COLO829 (cell line): ENCODE measurements at regions not wholly inside any gene's neighbourhood (a gene's known extent, or its start where the extent isn't known, plus 50 kb on each side); places are given as distances from the start of the nearest gene placed in this dataset.

ENCODE experiments used
- DNase-seq: peaks from one replicate; pipeline ENCODE4 v3.0.0; 2012; ENCODE audit warnings: low spot score

DNA sequence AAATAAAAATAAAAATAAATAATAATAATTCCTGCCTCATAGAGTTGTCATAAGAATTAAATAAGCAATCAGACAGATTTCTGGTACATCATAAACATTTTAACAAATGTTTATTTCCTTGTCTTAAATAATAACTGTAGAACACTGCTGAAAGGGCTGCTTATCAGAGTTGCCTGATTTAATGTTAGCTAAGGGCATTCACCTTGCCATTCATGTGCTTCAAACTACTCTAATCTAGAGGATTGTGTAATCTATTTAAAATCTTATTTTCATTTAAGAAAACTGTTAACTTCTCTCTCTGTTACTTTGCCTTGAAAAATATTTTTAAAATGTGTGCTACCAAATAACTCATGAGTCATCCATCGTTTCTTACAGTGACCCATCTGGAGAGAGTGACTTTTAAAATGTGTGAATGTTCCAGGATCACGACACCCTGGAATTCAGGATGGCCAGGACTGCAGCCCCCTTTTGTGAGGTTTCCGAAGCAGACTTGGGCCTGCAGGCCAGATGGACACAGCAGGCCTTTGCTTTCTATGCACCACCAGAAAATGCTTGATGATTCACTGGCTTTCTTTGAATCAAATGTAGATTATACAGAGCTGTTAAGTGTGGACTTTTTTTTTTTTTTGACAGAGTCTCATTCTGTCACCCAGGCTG, 109.1 kb upstream of the TNS3 start:
- DNase-seq: no peak

DNA sequence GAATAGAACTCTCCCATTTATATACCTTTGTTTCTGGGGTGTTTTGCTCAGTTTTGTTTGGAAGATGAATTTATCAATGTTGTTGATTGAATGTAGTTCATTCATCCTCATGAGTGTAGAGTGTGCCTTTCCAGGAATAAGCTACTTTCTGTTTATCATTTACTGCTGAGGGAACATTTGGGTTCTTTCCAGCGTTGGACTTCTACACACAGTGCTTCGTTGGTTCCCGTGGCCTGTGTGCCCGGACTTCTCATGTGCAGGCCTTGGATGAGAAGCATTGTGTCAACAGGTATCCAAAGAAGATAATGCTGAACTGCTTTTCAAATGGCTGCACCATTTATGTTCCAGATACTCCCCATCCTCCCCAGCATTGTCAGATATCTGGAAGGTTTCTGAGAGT, 107.6 kb upstream of the TNS3 start:
- no peak for DNase-seq

DNA sequence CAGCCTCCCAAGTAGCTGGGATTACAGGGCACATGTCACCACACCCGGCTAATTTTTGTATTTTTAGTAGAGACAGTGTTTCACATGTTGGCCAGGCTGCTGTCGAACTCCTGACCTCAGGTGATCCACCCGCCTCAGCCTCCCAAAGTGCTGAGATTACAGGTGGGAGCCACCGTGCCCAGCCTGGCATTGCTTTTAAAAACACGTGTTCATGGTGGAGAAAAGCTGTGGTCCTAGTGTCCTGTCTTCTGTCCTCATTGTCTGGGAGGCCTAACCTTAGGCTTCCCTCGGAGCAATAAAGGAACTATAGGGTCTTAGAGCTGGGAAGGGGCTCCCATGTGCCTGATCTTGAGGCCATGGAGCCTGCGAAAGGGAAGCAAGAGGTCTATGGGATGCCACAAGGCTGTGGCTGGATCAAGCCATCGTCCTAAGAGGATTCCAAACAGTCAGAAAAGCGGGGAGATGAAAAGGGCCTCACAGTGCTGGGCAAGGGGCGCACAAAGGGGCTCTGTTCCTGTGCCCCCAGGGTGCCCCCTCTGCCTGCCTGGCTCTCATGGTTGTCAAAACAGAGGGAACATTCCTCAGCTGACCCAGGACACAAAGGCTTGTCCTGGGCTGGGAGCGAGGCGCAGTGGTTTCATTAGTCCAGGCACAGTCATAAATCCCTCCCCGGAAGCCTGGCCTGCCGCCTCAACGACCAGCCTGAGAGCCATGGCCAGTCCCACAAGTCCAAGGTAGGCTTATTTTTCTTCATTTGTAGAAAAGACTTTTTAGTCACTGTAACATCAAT, 106.6 kb upstream of the TNS3 start:
- DNase-seq: no peak

DNA sequence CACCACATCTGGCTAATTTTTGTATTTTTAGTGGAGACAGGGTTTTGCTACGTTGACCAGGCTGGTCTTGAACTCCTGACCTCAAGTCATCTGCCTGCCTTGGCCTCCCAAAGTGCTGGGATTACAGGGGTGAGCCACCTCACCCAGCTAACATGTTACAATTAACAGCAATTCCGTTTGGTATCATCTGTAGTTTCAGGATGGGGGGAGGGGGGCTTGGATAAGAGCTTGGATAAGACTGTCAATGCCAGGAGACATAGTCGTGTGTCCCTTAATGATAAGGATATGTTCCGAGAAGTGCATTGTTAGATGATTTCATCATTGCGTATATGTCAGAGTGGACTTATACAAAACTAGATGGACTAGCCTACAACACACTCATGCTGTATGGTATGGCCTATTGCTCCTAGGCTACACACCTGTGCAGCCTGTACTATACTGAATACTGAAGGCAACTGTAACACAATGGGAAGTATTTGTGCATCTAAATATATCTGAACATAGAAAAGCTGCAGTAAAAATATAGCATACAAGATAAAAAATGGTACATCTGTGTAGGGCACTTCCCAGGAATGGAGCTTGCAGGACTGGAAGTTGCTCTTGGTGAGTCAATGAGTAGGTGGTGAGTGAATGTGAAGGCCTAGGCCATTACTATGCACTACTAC, 103.9 kb upstream of the TNS3 start:
- no peak for DNase-seq

DNA sequence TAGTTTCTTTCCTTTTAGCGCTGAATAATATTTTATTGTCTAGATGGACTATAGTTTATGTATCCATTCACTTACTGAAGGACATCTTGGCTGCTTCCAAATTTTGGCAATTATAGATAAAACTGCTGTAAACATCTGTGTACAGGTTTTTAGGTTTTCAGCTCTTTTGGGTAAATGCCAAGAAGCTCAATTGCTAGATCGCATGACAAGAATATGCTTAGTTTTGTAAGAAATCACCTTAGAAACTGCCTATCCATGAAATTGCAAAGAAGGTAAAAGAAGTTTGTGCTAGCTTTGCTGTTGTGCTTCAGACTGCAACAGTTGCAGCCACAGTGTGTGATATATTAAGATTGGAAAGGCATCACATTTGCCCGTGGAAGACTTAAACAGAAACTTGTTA, 103.2 kb upstream of the TNS3 start:
- no peak for DNase-seq

DNA sequence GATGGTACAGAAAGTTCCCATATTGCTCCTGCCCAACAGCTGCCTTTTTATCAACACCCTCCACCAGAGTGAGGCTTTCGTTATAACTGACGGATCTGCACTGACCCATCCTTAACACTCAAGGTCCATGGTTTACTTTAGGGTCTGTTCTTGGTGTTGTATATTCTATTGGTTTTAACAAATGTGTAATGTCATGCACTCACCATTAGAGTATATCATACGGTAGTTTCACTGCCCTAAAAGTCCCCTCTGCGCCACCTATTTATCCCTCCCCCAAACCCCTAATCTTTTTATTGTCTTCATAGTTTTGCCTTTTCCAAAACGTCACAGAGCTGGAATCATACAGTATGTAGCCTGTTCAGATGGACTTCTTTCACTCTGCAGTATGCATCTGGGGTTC, 102.8 kb upstream of the TNS3 start:
- DNase-seq: no peak

DNA sequence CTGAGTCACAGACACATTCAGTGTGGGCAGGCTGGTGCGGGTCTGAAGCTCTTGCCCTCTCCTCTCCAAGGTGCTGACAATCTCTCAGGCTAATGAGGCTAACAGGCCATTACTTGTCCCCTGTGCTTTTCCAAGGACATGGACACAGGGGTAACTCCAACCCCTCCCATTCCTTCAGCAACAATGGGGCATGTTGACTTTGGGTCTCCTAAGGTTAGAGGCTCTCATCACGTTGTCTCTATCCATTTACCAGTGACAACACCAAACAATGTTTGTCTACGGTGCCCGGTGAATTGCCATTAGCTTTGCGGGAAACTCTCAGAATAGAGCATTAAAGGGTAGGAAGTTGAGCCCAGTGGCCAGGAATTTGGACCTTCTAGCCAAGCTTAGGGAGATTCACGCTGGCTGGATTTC, 101.6 kb upstream of the TNS3 start:
- DNase-seq: no peak

DNA sequence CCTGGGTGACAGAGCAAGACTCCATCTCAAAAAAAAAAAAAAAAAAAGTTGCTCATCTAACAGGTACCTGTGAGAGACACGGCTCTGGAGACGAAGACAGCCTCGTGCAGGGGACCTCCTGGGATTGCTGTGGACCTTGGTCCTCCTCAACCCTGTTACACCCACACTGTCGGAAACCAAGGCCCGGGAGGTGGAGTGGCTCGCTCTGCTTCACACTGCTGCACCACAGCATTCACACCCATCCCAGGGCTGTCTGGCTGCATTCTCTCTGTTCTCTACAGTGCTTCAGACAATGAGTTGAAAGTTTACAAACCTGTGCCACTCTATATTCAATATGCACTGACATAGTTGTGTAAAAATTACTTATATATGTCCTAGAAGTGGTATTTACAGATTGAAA, 101.0 kb upstream of the TNS3 start:
- DNase-seq: no peak

DNA sequence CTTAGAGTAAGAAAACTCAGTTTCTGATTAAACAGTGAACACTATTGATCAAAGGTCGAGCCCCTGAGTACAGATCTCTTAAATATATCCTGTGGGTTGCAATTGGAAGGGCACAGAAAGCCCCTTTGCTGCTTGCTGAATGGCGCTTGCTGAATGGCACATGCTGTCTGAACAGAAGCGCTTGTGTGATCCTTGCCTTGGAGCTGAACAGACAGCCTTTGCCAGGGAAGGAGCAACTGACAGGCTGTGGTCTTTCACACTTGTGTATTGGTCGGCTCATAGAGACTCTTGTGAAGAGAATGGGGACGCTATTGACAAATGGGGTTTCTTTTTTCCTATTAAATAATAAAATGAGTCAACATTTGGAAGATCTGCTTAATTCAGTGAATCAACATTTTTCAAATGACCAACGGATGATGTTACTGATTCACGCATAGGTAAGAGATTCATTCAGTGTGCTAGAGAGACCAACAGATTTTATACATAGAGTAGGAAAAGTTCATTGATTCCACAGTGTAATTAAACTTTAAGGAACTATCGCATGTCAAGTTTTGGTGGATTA, 99.4 kb upstream of the TNS3 start:
- no peak for DNase-seq

DNA sequence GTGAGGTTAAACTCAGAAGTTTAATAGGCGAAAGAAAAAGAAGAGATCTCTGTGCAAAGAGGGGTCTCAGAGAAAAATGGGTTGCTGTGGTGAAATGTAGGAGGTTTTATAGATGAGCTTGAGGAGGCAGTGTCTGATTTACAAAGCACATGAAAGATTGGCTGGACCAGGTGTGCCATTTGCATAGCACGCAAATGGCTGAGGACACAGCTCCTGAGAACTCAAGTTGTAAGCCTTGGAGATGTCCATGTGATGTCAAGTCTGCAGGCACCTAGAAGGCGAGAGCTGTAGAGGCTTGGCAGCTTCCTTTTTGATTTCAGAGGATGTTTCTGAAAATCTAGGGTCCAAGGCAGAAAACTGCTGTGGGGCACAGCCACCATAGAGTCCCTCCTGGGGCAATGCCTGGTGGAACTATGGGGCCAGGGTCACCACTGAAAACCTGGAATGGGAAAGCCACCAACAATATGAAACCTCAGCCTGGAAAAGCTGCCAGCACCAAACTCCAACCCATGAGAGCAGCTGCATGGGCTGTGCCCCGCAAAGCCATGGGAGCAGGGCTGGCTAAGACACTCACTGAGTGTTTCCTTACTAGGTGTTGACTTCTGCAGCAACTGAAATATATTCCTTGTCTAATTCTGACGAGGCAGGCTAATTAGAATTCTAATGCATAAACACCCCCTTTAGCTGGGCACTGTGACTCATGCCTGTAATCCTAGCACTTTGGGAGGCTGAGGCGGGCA, 96.9 kb upstream of the TNS3 start:
- DNase-seq: no peak

DNA sequence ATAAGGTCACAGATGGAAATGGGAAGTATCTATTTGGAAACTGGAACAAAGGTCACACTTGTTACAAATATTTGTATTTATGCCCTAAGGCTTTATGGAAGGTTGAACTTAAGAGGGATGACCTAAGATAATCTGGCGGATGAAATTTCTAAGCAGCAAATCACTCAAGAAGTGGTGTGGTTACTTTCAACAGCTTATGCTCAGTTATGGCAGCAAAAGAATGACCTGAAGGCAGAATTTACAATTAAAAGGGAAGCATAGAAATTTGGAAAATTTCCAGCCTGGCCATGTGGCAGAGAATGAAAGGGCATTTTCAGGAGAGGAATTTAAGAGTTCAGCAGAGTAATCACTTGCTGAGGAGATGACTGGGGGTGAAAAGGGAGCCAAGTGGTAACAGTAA, 95.8 kb upstream of the TNS3 start:
- peak; percentile 84 for DNase-seq

DNA sequence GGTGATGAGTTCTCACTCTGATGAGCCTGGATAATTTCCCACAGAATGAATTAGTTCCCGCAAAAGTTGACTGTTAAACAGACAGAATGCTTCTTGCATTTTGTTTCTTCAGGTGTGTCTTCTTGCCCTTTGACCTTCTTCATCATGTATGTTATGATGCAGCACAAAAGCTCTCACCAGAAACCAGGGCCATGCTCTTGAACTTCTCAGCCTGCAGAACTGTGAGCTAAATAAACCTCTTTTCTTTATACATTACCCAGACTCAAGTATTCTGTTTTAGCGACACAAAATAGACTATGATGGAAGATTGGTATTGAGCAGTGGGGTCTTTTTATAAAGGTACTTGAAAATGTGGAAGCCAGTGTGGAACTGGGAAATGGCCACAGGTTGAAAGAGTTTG, 95.2 kb upstream of the TNS3 start:
- no peak for DNase-seq

DNA sequence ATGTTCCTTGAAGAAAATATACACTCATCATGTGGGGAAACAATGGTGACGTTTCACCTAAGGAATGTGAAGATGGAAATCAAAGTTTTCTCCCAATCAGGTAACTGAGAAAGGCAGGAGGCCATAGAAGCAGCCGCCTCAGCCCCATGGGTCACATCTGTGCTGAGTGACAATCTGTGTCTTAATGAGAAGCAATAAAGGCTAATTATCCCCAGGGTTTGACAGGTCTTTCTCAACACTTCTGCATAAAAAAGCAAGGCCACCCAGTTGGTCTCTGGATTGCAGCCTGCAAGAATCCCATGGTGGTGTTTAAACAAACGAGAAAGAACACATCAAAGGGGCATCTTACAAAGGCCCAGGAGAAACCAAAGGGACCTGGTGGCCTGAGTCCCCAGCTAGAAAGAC, 91.1 kb upstream of the TNS3 start:
- DNase-seq: no peak

DNA sequence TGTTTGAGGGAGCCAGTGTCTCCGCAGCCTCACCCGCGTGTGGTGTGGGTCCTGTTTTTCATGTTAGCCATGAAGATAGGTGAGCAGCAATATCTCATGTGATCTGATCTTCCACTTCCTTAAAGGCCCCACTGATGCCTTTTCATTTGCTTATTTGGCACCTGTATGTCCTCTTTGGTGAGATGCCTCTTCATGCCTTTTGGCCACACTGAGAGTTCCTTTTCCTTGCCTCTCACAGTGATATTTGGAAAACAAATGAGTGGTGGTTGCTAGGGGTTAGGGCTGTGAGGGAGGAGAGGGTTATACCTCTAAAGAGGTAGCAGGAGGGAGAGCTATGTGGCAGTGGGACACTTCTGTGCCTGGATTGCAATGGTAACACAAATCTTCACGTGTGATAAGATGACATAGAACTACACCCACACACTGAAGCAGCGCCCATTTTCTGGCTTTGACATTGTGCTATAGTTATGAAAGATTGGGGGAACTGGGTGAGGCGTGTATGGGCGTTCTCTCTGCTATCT, 90.4 kb upstream of the TNS3 start:
- no peak for DNase-seq

DNA sequence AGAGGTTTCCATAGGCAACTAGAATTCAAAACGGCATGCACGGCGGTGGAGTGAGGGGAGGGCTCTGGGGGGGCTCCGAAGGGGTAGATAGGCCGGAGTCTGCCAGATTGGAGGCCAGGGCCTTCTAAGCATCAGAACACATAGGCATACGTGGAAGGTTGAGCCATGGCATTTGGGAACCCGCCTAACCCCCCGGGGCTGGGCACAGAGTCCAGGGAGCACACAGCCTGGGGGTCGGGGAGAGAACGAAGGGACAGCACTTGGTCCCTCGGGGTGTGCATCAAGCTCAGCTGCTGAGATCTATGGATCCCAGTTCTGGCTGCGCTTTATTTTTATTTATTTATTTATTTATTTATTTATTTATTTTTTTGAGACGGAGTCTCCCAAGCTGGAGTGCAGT, 89.4 kb upstream of the TNS3 start:
- DNase-seq: no peak

DNA sequence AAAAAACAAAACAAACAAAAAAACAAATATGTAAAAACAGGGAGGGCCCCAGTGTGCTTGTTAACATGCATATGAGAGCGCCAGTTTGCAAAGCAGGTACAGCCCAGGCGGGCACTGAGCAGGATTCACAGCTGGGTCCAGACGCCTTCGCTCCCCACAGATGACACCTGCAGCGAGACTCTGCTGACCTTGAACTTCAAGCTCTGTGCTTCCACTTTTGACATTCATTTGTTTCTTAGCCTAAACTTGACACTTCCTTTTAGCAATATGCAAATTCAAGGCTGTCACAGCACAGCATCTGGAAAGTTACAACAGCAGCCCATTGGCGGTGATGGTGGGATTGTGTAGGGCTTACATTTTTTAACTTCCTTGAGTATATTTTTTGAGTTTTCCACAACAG, 88.8 kb upstream of the TNS3 start:
- no peak for DNase-seq

DNA sequence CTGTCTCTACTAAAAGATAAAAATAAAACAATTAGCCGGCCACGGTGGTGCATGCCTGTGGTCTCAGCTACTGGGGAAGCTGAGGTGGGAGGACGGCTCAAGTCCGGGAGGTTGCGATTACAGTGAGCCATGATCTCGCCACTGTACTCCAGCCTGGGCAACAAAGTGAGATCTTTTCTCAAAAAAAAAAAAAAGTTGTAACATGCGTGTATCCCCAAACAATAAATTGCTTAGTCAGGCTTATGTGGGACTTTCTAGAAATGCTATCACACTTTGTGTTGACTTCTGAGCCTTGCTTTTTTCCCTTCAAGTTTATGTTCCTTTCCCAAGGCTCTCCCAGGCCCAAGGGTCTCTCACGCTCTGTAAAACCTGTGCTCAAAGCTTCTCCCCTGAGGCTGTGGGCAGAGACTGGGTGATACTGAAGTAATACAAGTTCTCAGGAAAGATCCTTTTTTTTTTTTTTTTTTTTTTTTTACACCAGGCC, 88.0 kb upstream of the TNS3 start:
- DNase-seq: no peak

DNA sequence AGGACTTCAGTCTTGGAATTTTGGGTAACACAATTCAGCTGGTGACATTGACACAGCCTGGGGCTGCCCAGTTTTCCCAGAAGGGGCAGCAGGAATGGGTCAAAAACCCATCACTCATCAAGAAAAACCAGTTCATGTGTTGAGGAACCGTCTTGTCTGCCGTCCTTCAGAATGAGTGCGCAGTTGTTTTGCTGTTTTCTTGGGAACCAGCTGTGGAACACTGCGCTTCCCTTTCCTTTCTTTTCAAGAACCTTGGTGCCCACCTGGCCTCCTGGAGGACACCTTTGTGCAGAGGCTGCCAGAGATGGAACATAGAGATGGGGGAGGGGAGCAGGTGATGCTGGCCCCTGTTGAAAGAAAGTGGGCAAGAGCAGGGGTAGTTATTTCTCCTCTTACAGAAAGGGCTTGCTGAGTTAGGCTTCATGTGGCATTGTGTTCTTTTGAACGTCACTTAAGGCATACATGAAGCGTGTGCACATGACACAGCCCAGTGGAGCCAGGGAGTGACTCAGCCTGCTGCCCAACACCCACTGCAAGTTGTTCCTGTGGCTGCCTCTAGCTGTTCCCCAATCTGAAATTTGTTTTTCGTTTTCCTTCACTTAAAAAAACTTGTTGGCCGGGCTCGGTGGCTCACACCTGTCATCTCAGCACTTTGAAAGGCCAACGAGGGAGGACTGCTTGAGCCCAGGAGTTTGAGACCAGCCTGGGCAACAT, 87.4 kb upstream of the TNS3 start:
- peak; percentile 80 for DNase-seq

DNA sequence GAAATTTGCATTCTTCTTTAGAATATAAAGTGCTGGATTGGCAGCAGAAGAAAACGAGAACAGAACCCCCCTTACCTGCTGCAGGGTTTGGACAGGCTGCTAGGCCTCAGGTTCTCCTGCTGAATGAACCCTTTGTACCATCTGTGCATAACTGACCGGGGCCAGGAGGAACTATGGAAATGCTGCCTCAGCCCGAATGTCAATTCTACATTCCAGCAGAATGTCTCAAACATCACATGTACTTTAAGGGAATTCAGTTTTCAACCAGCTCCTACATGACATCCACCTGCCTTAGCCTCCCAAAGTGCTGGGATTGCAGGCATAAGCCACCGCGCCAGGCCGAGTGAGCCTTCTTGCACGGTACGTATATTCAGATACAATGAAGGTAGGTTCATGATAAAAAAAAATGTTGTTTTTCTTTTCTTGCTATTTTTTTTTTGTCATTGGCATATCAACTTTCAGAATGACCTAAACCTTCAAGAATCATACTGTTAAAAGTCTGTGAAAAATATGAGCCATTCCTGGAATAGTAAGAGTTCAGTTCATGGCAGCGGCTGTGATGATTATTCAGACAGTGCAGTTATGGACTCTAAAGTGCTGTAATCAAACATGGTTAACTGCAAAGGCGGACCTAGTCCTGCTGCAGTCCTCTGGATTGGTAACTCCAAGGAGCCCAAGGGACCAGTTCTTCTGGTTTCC, 84.4 kb upstream of the TNS3 start:
- peak; percentile 69 for DNase-seq

DNA sequence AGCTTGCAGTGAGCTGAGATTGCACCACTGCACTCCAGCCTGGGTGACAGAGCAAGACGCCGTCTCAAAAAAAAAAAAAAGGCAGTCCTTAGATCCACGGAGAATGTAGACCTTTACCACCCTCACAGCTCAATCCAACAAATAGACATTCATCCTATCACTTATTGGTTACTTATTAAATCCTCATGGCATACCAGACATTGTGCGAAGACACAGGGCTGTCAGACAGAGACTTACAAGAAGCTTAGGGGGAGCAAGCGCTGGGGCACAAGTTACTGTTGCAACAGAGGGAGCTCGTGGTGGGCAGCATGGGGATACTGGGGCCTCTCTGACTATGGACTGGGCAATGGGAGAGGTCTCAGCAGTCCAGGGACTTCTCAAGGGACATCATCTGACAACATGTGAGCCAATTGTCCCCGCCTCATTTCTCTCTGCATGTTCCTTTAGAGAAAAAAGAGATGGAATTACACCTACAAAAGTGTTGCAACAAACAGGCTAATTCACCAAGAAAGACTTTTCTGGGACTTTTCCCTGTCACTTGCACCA, 82.8 kb upstream of the TNS3 start:
- no peak for DNase-seq
